ENCODE measurements at regions not wholly inside any gene's neighbourhood (a gene's known extent, or its start where the extent isn't known, plus 50 kb on each side); places are given as distances from the start of the nearest gene placed in this dataset.

- TF ChIP-seq CTCF (IDR thresholded peaks at IDR 0.05): no peak
- TF ChIP-seq POLR2AphosphoS5 (IDR thresholded peaks at IDR 0.05): no peak
Observed at GRCh38 chr13:61770681-61771080, 355.0 kb upstream of the PCDH20 start.

All from suprapubic skin (tissue), 3 donors.